HepG2 (cell line): ENCODE measurements at regions not wholly inside any gene's neighbourhood (a gene's known extent, or its start where the extent isn't known, plus 50 kb on each side); places are given as distances from the start of the nearest gene placed in this dataset.

ENCODE experiments used
- ATAC-seq: fragments of 200-7000 bp; cut with Tn5 transposase; 3 replicates; pipeline ENCODE4 v1.9.1; 2020; ENCODE audit warnings: mild to moderate bottlenecking, moderate library complexity
- BruUV-seq: library from RNA; stranded (reverse); fragments of 400-500 nt; replicated peaks from 2 replicates; lab custom pipeline; 2021; lab: Mats Ljungman, UMichigan
- CTCF ChIA-PET: fragments of 300-600 bp; formaldehyde crosslinking; extraction: SDS; loops from one replicate; lab custom pipeline; 2021; ENCODE audit warnings: low total read pairs, inconsistent platforms, low intra/inter-chr PET ratio; lab: Yijun Ruan, JAX
- POLR2A ChIA-PET: fragments of 350-600 bp; sonication (Branson Sonifier 250); formaldehyde crosslinking; loops from one replicate; lab custom pipeline; 2020; ENCODE audit warnings: antibody characterized with exemption, inconsistent platforms; lab: Yijun Ruan, JAX
- DNase-seq: peaks from one replicate; pipeline ENCODE4 v3.0.0-alpha.2; 2015; ENCODE audit warnings: low spot score
- FAIRE-seq: peaks from 3 replicates; lab custom pipeline; 2011; peaks lifted over from hg19 to GRCh38; lab: Jason Lieb, UNC
- H2AFZ ChIP-seq: one replicate; pipeline ENCODE4 v1.6.1; 2011; ENCODE audit warnings: low read length, inconsistent platforms
- H3K27ac ChIP-seq: fragments of 300-600 bp; 3 replicates; pipeline ENCODE4 v1.8.0; 2011; ENCODE audit warnings: mixed run types, mild to moderate bottlenecking, mixed read lengths, low read length, inconsistent platforms; ENCODE audit not compliant: insufficient read depth; ENCODE audit errors: extremely low read length
- H3K27me3 ChIP-seq, 2 experiments: fragments of 200-600 bp in 1 of 2; 2 replicates in 1 of 2; 3 replicates in 1 of 2; pipeline versions ENCODE4 v1.6.0 to v1.8.0; 2011; ENCODE audit warnings: low read length in 2 of 2, mild to moderate bottlenecking in 2 of 2, moderate library complexity in 2 of 2, inconsistent platforms in 1 of 2; ENCODE audit not compliant: insufficient read depth in 2 of 2, control insufficient read depth in 1 of 2
- H3K36me3 ChIP-seq, 2 experiments: fragments of 200-600 bp in 1 of 2; replicated peaks in 1 of 2; 2 replicates in 1 of 2; 3 replicates in 1 of 2; pipeline versions ENCODE4 v1.5.1 to v1.8.0; 2011; ENCODE audit warnings: low read length in 2 of 2, inconsistent platforms in 1 of 2; ENCODE audit not compliant: insufficient read depth in 2 of 2, control insufficient read depth in 1 of 2
- H3K4me1 ChIP-seq: 2 replicates; pipeline ENCODE4 v1.5.1; 2012; ENCODE audit warnings: low read length, inconsistent platforms; ENCODE audit not compliant: insufficient read depth
- H3K4me2 ChIP-seq: 2 replicates; pipeline ENCODE4 v1.6.0; 2011; ENCODE audit warnings: low read depth, low read length, inconsistent platforms
- H3K4me3 ChIP-seq, 3 experiments: fragments of 200-600 bp in 1 of 3; sonication (generic), shearing (Covaris generic) in 1 of 3; replicated peaks in 1 of 3; 2 replicates each; pipeline ENCODE4 v1.5.1; 2011 to 2016; ENCODE audit warnings: low read length in 3 of 3, inconsistent platforms in 2 of 3, low read depth in 2 of 3, mild to moderate bottlenecking in 2 of 3, control low read depth in 1 of 3, mixed read lengths in 1 of 3; ENCODE audit not compliant: insufficient read depth in 1 of 3
- H3K79me2 ChIP-seq: one replicate; pipeline ENCODE4 v1.6.1; 2011; ENCODE audit warnings: low read length, inconsistent platforms; ENCODE audit not compliant: insufficient read depth
- H3K9ac ChIP-seq: 2 replicates; pipeline ENCODE4 v1.6.0; 2011; ENCODE audit warnings: mild to moderate bottlenecking, low read depth, low read length, inconsistent platforms; ENCODE audit not compliant: insufficient read depth
- H3K9me3 ChIP-seq: 2 replicates; pipeline ENCODE4 v1.5.1; 2012; ENCODE audit warnings: mild to moderate bottlenecking, low read length
- H4K20me1 ChIP-seq: 2 replicates; pipeline ENCODE4 v1.6.0; 2011; ENCODE audit warnings: inconsistent platforms, mild to moderate bottlenecking, low read length, moderate library complexity; ENCODE audit not compliant: insufficient read depth
- CBX2 ChIP-seq, 2 experiments: fragments of 200-600 bp in 1 of 2; sonication (generic); formaldehyde crosslinking in 1 of 2; IDR thresholded peaks; 2 replicates each; pipeline versions ENCODE4 v1.7.0 to v1.8.1; 2018 to 2022; ENCODE audit warnings: low read depth in 2 of 2, low read length in 1 of 2, mild to moderate bottlenecking in 1 of 2, missing genetic modification reagents in 1 of 2
- CCDC6 ChIP-seq: sonication (generic); formaldehyde crosslinking; IDR thresholded peaks from 2 replicates; pipeline ENCODE4 v1.8.1; 2022; ENCODE audit warnings: mild to moderate bottlenecking, missing genetic modification reagents, moderate library complexity
- HOXA7 ChIP-seq: sonication (generic); formaldehyde crosslinking; IDR thresholded peaks from 2 replicates; pipeline ENCODE4 v1.8.1; 2022; ENCODE audit warnings: mild to moderate bottlenecking, missing genetic modification reagents, moderate library complexity
- POLR2A ChIP-seq, 2 experiments: IDR thresholded peaks; 2 replicates each; pipeline ENCODE4 v1.6.1; 2011; ENCODE audit warnings: low read depth in 2 of 2, low read length in 2 of 2, mild to moderate bottlenecking in 1 of 2, moderate library complexity in 1 of 2; ENCODE audit not compliant: insufficient read depth in 1 of 2
- YEATS2 ChIP-seq: sonication (generic); formaldehyde crosslinking; IDR thresholded peaks from 2 replicates; pipeline ENCODE4 v1.4.0; 2020; ENCODE audit warnings: missing genetic modification reagents, borderline replicate concordance
- ZC3H13 ChIP-seq: sonication (generic); formaldehyde crosslinking; IDR thresholded peaks from 2 replicates; pipeline ENCODE4 v1.8.1; 2023; ENCODE audit warnings: mild to moderate bottlenecking, missing genetic modification reagents, moderate library complexity
- ZNF121 ChIP-seq: sonication (generic); formaldehyde crosslinking; IDR thresholded peaks from 2 replicates; pipeline ENCODE4 v1.5.0; 2020; ENCODE audit warnings: mild to moderate bottlenecking, missing genetic modification reagents
- ZNF20 ChIP-seq: sonication (generic); formaldehyde crosslinking; IDR thresholded peaks from 2 replicates; pipeline ENCODE4 v1.4.0; 2020; ENCODE audit warnings: mild to moderate bottlenecking, moderate library complexity, missing genetic modification reagents
- ZNF24 ChIP-seq: fragments of 450-650 bp; IDR thresholded peaks from 2 replicates; pipeline ENCODE4 v1.6.1; 2017; ENCODE audit warnings: antibody characterized with exemption, mild to moderate bottlenecking
- ZNF652 ChIP-seq: IDR thresholded peaks from 2 replicates; pipeline ENCODE4 v1.6.1; 2016; ENCODE audit warnings: low read depth, borderline replicate concordance
- ZSCAN25 ChIP-seq: sonication (generic); formaldehyde crosslinking; IDR thresholded peaks from 2 replicates; pipeline ENCODE4 v1.8.0; 2022; ENCODE audit warnings: mild to moderate bottlenecking, missing genetic modification reagents
- ZUFSP ChIP-seq: sonication (generic); formaldehyde crosslinking; IDR thresholded peaks from 2 replicates; pipeline ENCODE4 v1.9.0; 2021; ENCODE audit warnings: missing genetic modification reagents, mild to moderate bottlenecking, borderline replicate concordance
- WGBS: methylation state at CpG from one replicate; pipeline ENCODE4 v1.1.6; 2017; ENCODE audit warnings: low lambda C conversion rate; 5-methylcytosine and 5-hydroxymethylcytosine counted together
- in situ Hi-C: cut with HindIII; loops from 2 replicates; pipeline ENCODE4 v1.10.0; 2017; ENCODE audit warnings: low pct_unique_long_range_greater_than_20kb; ENCODE audit not compliant: extremely low pct_ligation_motif_present
- intact Hi-C: fragments of 100-400 bp; cut with micrococcal nuclease; formaldehyde crosslinking; loops from one replicate; pipeline ENCODE4 v1.10.0; 2022; ENCODE audit not compliant: unreplicated experiment
- TF ChIP-seq, protein P1 (sequence below): sonication (generic); formaldehyde crosslinking; IDR thresholded peaks from 2 replicates; pipeline ENCODE4 v1.4.0; 2020; ENCODE audit warnings: mild to moderate bottlenecking, missing genetic modification reagents

DNA sequence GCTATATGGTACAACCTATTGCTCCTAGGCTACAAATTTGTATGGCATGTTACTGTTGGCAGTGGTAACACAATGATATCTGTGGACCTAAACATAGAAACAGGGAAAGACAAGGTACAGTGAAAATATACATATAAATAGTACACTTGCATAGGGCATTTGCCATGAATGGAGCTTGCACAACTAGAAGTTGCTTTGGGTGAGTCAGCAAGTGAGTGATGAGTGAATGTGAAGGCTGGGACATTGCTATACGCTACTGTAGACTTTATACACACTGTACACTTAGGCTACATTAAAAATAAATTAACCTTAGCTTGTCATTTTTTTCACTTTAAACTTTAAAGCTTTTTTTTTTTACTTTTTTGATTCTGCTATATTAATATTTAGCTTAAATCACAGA lies 500.0 kb upstream of the SETBP1 start:
- no TSS peak for BruUV-seq
- intact Hi-C loops (no loop called here), in situ Hi-C loops (no loop called here)
- Histone ChIP-seq H3K4me3 (no peak overlapping the region), H2AFZ (no peak overlapping the region), H3K27ac (no peak overlapping the region), H3K9me3 (peaks cover 21% of the 10 kb centered on the region), H3K27me3 (no peaks in the 10 kb centered on the region), H3K79me2 (no peaks in the 10 kb centered on the region), H3K4me2 (no peak overlapping the region), H3K9ac (no peak overlapping the region), H3K36me3 (no peaks in the 10 kb centered on the region), H3K4me1 (no peaks in the 10 kb centered on the region), H4K20me1 (no peaks in the 10 kb centered on the region)
- TF ChIP-seq YEATS2 (no peak), ZC3H13 (CRISPR knock-in tag) (no peak), POLR2A (IDR thresholded peaks at IDR 0.05; ENCODE audit: insufficient read depth in 1 of 2, low read depth in 2 of 2, low read length in 2 of 2) (no peak), HOXA7 (CRISPR knock-in tag) (no peak), ZNF20 (no peak), ZNF652 (CRISPR knock-in tag) (no peak), ZNF121 (CRISPR knock-in tag) (no peak), ZNF24 (no peak), CBX2 (IDR thresholded peaks at IDR 0.05; ENCODE audit: low read depth, low read length) (no peak), CBX2 (CRISPR knock-in tag; IDR thresholded peaks at IDR 0.05; ENCODE audit: low read depth) (no peak), ZUFSP (no peak), CCDC6 (no peak), ZSCAN25 (no peak)
- TF ChIP-seq, protein P1, sequence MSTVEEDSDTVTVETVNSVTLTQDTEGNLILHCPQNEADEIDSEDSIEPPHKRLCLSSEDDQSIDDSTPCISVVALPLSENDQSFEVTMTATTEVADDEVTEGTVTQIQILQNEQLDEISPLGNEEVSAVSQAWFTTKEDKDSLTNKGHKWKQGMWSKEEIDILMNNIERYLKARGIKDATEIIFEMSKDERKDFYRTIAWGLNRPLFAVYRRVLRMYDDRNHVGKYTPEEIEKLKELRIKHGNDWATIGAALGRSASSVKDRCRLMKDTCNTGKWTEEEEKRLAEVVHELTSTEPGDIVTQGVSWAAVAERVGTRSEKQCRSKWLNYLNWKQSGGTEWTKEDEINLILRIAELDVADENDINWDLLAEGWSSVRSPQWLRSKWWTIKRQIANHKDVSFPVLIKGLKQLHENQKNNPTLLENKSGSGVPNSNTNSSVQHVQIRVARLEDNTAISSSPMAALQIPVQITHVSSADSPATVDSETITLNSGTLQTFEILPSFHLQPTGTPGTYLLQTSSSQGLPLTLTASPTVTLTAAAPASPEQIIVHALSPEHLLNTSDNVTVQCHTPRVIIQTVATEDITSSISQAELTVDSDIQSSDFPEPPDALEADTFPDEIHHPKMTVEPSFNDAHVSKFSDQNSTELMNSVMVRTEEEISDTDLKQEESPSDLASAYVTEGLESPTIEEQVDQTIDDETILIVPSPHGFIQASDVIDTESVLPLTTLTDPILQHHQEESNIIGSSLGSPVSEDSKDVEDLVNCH = no peak
- no peak for DNase-seq
- CTCF ChIA-PET = no interaction called here
- 14% methylated on average over 1 of the region's 1 CpG for WGBS
- no peak for FAIRE-seq
- POLR2A ChIA-PET = no interaction called here
- no peak for ATAC-seq
